BJ (cell line): ENCODE measurements at regions not wholly inside any gene's neighbourhood (a gene's known extent, or its start where the extent isn't known, plus 50 kb on each side); places are given as distances from the start of the nearest gene placed in this dataset.
"Not testable (repeated sequence)": the region's sequence is repeated elsewhere in the genome, so short reads cannot be mapped to it uniquely, and the experiment has no call there.

Source experiments
- CTCF ChIA-PET: fragments of 350-600 bp; formaldehyde crosslinking; extraction: SDS; loops from one replicate; lab custom pipeline; 2021; ENCODE audit warnings: antibody characterized with exemption, inconsistent platforms; lab: Yijun Ruan, JAX
- POLR2A ChIA-PET: fragments of 300-600 bp; sonication (Branson Sonifier 250); formaldehyde crosslinking; extraction: SDS; loops from one replicate; lab custom pipeline; 2021; ENCODE audit warnings: antibody characterized with exemption; lab: Charles Lee
- DNase-seq: peaks from one replicate; pipeline ENCODE4 v3.0.0-alpha.2; 2011; ENCODE audit warnings: low read depth
- H3K27me3 ChIP-seq: 2 replicates; pipeline ENCODE4 v1.6.0; 2011; ENCODE audit warnings: low read length; ENCODE audit not compliant: control insufficient read depth, insufficient read depth
- H3K36me3 ChIP-seq: 2 replicates; pipeline ENCODE4 v1.5.1; 2011; ENCODE audit warnings: low read length; ENCODE audit not compliant: control insufficient read depth, insufficient read depth
- H3K4me3 ChIP-seq: 2 replicates; pipeline ENCODE4 v1.5.1; 2011; ENCODE audit warnings: low read depth, mild to moderate bottlenecking, control low read depth, low read length
- TF ChIP-seq, protein P1 (sequence below): IDR thresholded peaks from 2 replicates; pipeline ENCODE4 v1.5.1; 2011; ENCODE audit warnings: low read depth, mild to moderate bottlenecking, control low read depth, inconsistent platforms, low read length, moderate library complexity; ENCODE audit not compliant: insufficient read depth

DNA sequence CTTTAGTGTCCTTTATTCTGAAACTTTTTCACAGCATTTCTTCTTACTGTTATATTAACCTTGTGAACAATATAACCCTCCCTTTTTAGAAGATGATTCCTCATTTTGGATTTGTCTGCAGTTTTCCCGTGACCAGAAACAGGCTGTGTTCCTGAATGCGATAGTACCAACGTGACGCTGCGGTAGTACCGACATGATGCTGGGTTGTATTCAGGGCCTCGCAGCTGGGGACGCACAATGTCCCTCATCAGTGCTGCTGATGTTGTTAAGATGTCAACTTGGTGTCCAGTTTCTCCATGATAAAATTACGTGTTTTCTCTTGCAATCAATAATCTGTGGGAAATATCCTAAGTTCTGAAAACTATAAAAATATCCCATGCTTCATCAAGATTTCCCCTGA is 761.4 kb upstream of the TPTE start:
- CTCF ChIA-PET: no interaction called here
- POLR2A ChIA-PET: no interaction called here
- TF ChIP-seq, protein P1, sequence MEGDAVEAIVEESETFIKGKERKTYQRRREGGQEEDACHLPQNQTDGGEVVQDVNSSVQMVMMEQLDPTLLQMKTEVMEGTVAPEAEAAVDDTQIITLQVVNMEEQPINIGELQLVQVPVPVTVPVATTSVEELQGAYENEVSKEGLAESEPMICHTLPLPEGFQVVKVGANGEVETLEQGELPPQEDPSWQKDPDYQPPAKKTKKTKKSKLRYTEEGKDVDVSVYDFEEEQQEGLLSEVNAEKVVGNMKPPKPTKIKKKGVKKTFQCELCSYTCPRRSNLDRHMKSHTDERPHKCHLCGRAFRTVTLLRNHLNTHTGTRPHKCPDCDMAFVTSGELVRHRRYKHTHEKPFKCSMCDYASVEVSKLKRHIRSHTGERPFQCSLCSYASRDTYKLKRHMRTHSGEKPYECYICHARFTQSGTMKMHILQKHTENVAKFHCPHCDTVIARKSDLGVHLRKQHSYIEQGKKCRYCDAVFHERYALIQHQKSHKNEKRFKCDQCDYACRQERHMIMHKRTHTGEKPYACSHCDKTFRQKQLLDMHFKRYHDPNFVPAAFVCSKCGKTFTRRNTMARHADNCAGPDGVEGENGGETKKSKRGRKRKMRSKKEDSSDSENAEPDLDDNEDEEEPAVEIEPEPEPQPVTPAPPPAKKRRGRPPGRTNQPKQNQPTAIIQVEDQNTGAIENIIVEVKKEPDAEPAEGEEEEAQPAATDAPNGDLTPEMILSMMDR: no peak
- H3K27me3 ChIP-seq: no peaks in the 10 kb centered on the region
- no peaks in the 10 kb centered on the region for H3K36me3 ChIP-seq
- no peak overlapping the region for H3K4me3 ChIP-seq
- DNase-seq: no peak

GRCh38 chr21:9760398-9761074 is 760.8 kb upstream of the TPTE start:
- no peaks in the 10 kb centered on the region for H3K36me3 ChIP-seq
- no peak overlapping the region for H3K4me3 ChIP-seq
- ChIA-PET POLR2A (no interaction called here), CTCF (no interaction called here)
- TF ChIP-seq, protein P1: no peak
- H3K27me3 ChIP-seq: no peaks in the 10 kb centered on the region
- DNase-seq: no peak

DNA sequence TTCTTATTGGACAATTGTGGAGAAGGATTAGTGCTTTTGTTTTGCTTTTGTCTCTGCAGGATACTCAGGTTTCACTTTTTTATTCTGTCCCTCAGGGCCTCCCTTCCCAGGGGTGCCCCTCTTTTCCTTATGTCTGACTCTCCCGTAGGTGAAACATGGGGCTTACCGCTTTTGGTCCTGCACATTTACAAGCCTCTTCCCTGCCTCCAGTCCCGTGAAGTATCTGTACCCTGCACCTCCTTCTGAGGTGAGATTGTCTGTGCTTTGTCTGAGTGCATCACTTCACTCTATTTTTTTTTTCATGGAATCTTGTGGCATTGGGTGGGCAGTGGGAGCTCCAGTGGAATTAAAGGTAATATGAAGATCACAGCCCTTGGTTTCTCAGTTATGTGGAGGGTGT is 758.1 kb upstream of the TPTE start:
- POLR2A ChIA-PET: no interaction called here
- TF ChIP-seq, protein P1: no peak
- H3K36me3 ChIP-seq: no peaks in the 10 kb centered on the region
- H3K27me3 ChIP-seq: no peaks in the 10 kb centered on the region
- H3K4me3 ChIP-seq: no peak overlapping the region
- CTCF ChIA-PET: no interaction called here
- no peak for DNase-seq

- no peak for DNase-seq
- POLR2A ChIA-PET: no interaction called here
- TF ChIP-seq, protein P1: no peak
- no peaks in the 10 kb centered on the region for H3K36me3 ChIP-seq
- CTCF ChIA-PET: no interaction called here
- no peaks in the 10 kb centered on the region for H3K27me3 ChIP-seq
- H3K4me3 ChIP-seq: no peak overlapping the region
Measured at GRCh38 chr21:9763807-9764206, 757.6 kb upstream of the TPTE start.

DNA sequence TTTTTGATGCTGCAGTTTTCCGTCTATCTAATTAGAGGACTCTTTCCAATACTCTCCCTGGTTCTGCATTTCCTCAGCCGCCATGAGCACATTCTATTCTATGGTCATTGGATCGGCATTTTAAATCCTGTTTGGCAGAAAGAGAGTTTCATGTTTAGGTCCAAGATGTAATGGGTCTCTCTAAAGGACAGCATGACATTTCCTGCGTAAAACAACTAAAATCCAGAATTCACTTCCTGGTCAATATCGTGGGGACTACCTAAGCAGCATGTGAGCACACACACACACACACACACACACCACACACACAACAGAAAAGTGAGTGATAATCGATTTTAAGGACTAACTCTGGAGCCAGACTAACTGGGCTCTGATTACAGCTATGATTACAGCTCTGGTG is 757.1 kb upstream of the TPTE start:
- DNase-seq, CTCF ChIA-PET, H3K4me3 ChIP-seq, H3K36me3 ChIP-seq, POLR2A ChIA-PET, H3K27me3 ChIP-seq: not testable (repeated sequence)

- DNase-seq, H3K27me3 ChIP-seq, POLR2A ChIA-PET, H3K4me3 ChIP-seq, CTCF ChIA-PET, H3K36me3 ChIP-seq: not testable (repeated sequence)
Measured at GRCh38 chr21:9765538-9765937, 755.8 kb upstream of the TPTE start.

GRCh38 chr21:9766890-9767591 is 754.3 kb upstream of the TPTE start:
- H3K36me3 ChIP-seq, H3K4me3 ChIP-seq, DNase-seq, H3K27me3 ChIP-seq, POLR2A ChIA-PET, CTCF ChIA-PET: not testable (repeated sequence)
